ENCODE measurements at regions not wholly inside any gene's neighbourhood (a gene's known extent, or its start where the extent isn't known, plus 50 kb on each side); places are given as distances from the start of the nearest gene placed in this dataset.

DNA sequence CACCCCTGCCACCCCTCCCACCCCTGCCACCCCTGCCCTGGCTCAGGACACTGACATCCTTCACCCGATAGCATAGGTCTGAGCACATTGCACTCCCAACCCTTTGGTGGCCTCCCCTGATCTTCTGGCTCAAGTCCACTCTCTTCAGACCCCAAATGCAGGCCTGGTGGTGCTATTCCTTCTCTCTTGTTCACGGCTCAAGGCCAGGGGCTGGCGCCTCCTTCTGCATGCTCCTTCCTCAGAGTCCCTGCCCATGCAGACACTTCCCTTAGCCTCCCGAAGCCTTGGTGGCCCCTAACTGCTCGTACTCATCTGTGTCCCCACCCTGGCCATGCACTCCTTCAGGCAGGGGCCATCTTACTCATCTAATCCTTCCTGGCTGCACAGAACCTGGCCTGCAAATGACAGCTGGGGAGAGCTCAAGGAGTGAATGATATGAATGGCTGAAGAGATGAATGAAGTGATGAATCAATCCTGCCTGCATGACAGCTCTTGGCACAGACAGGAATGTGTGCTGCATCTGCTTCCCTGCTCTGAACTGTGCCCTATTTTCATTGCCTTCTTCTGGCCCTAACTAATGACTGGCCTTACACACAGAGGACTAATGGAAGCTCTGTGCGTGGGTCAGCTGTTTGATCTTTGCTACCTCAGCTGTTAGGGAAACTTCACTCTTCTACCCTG lies 290.8 kb downstream of the DYSF start:
- H3K36me3 ChIP-seq, result no peaks in the 10 kb centered on the region
- no peak for DNase-seq (ENCODE audit: low read depth in 1 of 2, low spot score in 1 of 2)
- H3K27ac ChIP-seq, result no peak overlapping the region
- TF ChIP-seq, protein P1, sequence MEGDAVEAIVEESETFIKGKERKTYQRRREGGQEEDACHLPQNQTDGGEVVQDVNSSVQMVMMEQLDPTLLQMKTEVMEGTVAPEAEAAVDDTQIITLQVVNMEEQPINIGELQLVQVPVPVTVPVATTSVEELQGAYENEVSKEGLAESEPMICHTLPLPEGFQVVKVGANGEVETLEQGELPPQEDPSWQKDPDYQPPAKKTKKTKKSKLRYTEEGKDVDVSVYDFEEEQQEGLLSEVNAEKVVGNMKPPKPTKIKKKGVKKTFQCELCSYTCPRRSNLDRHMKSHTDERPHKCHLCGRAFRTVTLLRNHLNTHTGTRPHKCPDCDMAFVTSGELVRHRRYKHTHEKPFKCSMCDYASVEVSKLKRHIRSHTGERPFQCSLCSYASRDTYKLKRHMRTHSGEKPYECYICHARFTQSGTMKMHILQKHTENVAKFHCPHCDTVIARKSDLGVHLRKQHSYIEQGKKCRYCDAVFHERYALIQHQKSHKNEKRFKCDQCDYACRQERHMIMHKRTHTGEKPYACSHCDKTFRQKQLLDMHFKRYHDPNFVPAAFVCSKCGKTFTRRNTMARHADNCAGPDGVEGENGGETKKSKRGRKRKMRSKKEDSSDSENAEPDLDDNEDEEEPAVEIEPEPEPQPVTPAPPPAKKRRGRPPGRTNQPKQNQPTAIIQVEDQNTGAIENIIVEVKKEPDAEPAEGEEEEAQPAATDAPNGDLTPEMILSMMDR (IDR thresholded peaks at IDR 0.05; ENCODE audit: low read depth, low read length), result no peak
- H3K27me3 ChIP-seq, result no peaks in the 10 kb centered on the region
- H3K4me3 ChIP-seq, result no peak overlapping the region
- H3K9me3 ChIP-seq (ENCODE audit: low read depth), result no peaks in the 10 kb centered on the region
- H3K4me1 ChIP-seq (ENCODE audit: low read depth), result no peaks in the 10 kb centered on the region

DNA sequence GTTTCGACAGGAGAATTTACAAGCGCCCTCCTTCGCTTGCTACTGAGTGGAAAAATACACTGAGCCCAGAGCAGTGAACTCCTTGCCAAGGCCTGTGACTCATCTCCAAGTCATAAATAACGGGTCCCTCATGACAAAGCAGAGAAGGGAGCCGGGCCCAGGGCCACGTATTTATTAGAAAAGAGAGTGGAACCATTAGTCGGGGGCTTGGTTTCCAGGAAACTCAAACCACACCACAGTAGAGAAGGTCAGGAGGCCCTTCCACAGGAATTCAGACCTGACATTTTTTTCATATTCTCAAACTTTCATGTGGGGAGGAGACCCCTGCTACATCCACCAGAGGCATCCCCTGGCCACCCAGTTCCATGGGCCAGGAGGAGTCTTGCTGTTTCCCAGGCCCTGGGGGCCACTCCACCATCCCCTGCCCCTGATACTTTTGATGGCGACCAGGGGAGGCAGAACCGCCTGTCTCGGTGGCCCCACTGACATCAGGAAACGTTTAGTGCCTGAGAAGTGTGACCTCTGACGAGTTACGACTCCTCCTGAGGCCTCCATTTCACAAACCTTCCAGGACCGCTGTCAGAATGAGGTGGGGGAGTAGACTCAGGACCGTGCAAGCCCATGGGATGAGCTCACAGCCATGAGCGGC lies 289.7 kb downstream of the DYSF start:
- H3K27me3 ChIP-seq, result no peaks in the 10 kb centered on the region
- no peaks in the 10 kb centered on the region for H3K4me1 ChIP-seq (ENCODE audit: low read depth)
- H3K36me3 ChIP-seq, result no peaks in the 10 kb centered on the region
- no peaks in the 10 kb centered on the region for H3K9me3 ChIP-seq (ENCODE audit: low read depth)
- TF ChIP-seq, protein P1 (IDR thresholded peaks at IDR 0.05; ENCODE audit: low read depth, low read length), result no peak
- H3K27ac ChIP-seq, result no peak overlapping the region
- DNase-seq (ENCODE audit: low read depth in 1 of 2, low spot score in 1 of 2), result peak in 1 of 2 donors; percentile 94
- H3K4me3 ChIP-seq, result no peak overlapping the region

DNA sequence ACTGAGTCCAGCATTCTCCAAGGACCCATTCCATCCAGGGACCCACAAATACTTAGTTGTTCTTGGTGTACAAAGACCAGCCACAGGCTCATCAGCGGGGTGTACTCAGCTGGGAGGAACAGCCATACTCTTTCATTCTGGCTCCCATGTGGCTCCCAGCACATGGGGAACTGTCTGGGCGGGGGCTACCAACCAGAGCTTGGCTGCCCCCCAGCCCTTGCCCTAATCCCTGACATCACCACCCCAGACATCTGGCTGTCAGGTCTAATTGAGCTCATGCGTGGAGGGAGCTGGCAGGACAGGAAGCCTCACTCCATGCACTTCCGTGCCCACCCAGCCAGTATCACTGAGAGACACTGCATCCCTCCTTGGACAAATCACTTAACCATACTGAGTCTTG lies 283.6 kb downstream of the DYSF start:
- TF ChIP-seq, protein P1 (IDR thresholded peaks at IDR 0.05; ENCODE audit: low read depth, low read length), result no peak
- Histone ChIP-seq H3K27me3 (no peaks in the 10 kb centered on the region), H3K4me1 (ENCODE audit: low read depth) (no peaks in the 10 kb centered on the region), H3K36me3 (no peaks in the 10 kb centered on the region), H3K27ac (no peak overlapping the region), H3K9me3 (ENCODE audit: low read depth) (no peaks in the 10 kb centered on the region), H3K4me3 (no peak overlapping the region)
- no peak for DNase-seq (ENCODE audit: low read depth in 1 of 2, low spot score in 1 of 2)

DNA sequence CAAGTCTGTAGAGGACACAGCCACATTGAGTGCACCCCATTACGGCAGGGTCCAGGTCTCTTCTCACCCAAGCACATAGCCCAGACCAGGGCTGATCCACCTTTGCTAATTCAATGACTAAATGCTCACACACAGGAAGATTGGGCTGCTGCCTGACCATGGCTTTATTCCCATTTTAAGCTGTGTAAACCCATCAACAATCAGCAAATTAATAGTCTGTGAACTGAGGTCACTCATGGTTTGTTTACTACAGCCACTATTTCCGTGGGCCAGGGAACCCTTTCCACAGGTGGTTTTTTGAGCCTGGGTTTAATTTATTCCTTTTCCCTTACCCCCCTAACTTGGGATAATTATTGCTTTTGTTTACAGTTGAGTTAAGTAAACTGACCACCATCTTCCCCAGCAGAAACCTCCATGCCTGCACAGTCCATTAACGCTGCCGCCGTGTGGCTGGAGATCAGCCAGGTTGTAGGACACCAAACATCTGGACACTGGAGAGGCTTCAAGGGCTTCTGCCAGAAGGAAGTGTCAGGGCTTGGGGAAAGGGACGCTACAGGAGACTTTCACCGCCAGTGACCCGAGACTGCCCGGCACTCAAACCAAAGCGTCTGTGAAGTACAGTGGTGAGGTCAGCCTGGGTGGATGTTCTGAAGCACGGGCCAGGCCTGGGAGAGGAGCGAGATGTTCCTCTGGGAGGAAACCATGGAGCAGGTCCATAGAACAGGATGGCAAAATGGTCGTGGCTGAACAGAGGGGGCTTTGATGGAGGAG lies 282.9 kb downstream of the DYSF start:
- Histone ChIP-seq H3K9me3 (ENCODE audit: low read depth) (no peaks in the 10 kb centered on the region), H3K4me3 (no peak overlapping the region), H3K4me1 (ENCODE audit: low read depth) (no peaks in the 10 kb centered on the region), H3K36me3 (no peaks in the 10 kb centered on the region), H3K27me3 (no peaks in the 10 kb centered on the region), H3K27ac (no peak overlapping the region)
- TF ChIP-seq, protein P1 (IDR thresholded peaks at IDR 0.05; ENCODE audit: low read depth, low read length), result no peak
- no peak for DNase-seq (ENCODE audit: low read depth in 1 of 2, low spot score in 1 of 2)
